A673 (cell line): ENCODE measurements at regions not wholly inside any gene's neighbourhood (a gene's known extent, or its start where the extent isn't known, plus 50 kb on each side); places are given as distances from the start of the nearest gene placed in this dataset.

Source experiments
- BruUV-seq: library from RNA; stranded (reverse); fragments of 400-500 nt; replicated peaks from 2 replicates; lab custom pipeline; 2021; lab: Mats Ljungman, UMichigan
- CTCF ChIA-PET: fragments of 300-600 bp; sonication (Branson Sonifier 250); formaldehyde crosslinking; loops from one replicate; lab custom pipeline; 2022; ENCODE audit warnings: antibody characterized with exemption; lab: Charles Lee
- POLR2A ChIA-PET: fragments of 300-600 bp; sonication (Branson Sonifier 250); formaldehyde crosslinking; loops from one replicate; lab custom pipeline; 2022; ENCODE audit warnings: antibody characterized with exemption; ENCODE audit not compliant: low non-redundant PET; lab: Charles Lee
- DNase-seq: peaks from one replicate; pipeline ENCODE4 v3.0.0-alpha.2; 2015; ENCODE audit warnings: low spot score
- H3K27ac ChIP-seq: fragments of 200-600 bp; sonication (generic); 2 replicates; pipeline ENCODE4 v1.5.1; 2016; ENCODE audit warnings: mixed run types, low read depth, mild to moderate bottlenecking, mixed read lengths, antibody characterized with exemption, low read length; ENCODE audit not compliant: poor library complexity, severe bottlenecking
- H3K27me3 ChIP-seq: fragments of 200-600 bp; sonication (generic); replicated peaks from 2 replicates; pipeline ENCODE4 v1.6.1; 2017; ENCODE audit warnings: mixed run types, low read depth, mild to moderate bottlenecking, mixed read lengths, antibody characterized with exemption, low read length; ENCODE audit not compliant: insufficient read depth, poor library complexity
- H3K36me3 ChIP-seq: fragments of 200-600 bp; sonication (generic); 2 replicates; pipeline ENCODE4 v1.6.1; 2016; ENCODE audit warnings: mixed run types, mild to moderate bottlenecking, mixed read lengths, antibody characterized with exemption, low read length; ENCODE audit not compliant: insufficient read depth, poor library complexity, severe bottlenecking
- H3K4me1 ChIP-seq: fragments of 200-600 bp; sonication (generic); 2 replicates; pipeline ENCODE4 v1.6.1; 2017; ENCODE audit warnings: mixed run types, mild to moderate bottlenecking, mixed read lengths, antibody characterized with exemption, low read length; ENCODE audit not compliant: insufficient read depth, poor library complexity, severe bottlenecking
- H3K4me3 ChIP-seq: fragments of 200-600 bp; sonication (generic); 2 replicates; pipeline ENCODE4 v1.5.1; 2016; ENCODE audit warnings: low read depth, mixed run types, mild to moderate bottlenecking, mixed read lengths, low read length; ENCODE audit not compliant: poor library complexity, severe bottlenecking
- H3K9me3 ChIP-seq: fragments of 200-600 bp; sonication (generic); 2 replicates; pipeline ENCODE4 v1.6.1; 2016; ENCODE audit warnings: mixed run types, low read depth, mild to moderate bottlenecking, mixed read lengths, antibody characterized with exemption, low read length; ENCODE audit not compliant: poor library complexity, severe bottlenecking
- EZH2 ChIP-seq: fragments of 200-600 bp; sonication (generic); IDR thresholded peaks from 2 replicates; pipeline ENCODE4 v1.6.1; 2017; ENCODE audit warnings: borderline replicate concordance, low read depth, mild to moderate bottlenecking, mixed read lengths, antibody characterized with exemption, low read length; ENCODE audit not compliant: poor library complexity, severe bottlenecking
- intact Hi-C: fragments of 100-400 bp; cut with micrococcal nuclease; formaldehyde crosslinking; loops from one replicate; pipeline ENCODE4 v1.10.0; 2022; ENCODE audit not compliant: unreplicated experiment
- TF ChIP-seq, protein P1 (sequence below): fragments of 300-800, 200-600 bp; sonication (generic); conservative IDR thresholded peaks from 2 replicates; pipeline ENCODE4 v1.5.1; 2017; ENCODE audit warnings: low read depth, mild to moderate bottlenecking, antibody characterized with exemption, low read length, moderate library complexity, mixed read lengths

DNA sequence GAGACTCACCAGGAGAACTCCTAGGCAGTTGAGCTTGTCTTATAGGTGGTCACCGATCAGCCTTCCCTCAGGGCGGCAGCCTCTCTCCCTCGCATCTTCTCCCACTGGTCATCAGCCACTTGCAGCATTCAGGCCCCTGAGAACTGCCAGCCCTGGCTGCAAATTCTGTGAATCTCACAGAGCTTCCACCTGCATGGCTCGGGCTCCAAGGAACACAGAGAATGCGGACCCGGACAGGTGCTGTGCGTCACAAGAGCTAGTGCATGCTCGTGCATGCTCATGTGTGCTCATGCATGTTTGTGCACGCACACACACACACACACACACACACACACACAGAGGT, 176.9 kb downstream of the ARHGAP12 start:
- no peaks in the 10 kb centered on the region for H3K36me3 ChIP-seq
- no peaks in the 10 kb centered on the region for H3K9me3 ChIP-seq
- H3K4me1 ChIP-seq: peaks cover 11% of the 10 kb centered on the region
- DNase-seq: no peak
- ChIA-PET POLR2A (interaction anchor here (0.5 kb wide), 1 partner anchor 1407 kb away, joined by 12 read pairs; no protein-coding TSS in a partner anchor), CTCF (no interaction called here)
- intact Hi-C loops: no loop called here
- no TSS peak for BruUV-seq
- no peak overlapping the region for H3K27ac ChIP-seq
- H3K4me3 ChIP-seq: no peak overlapping the region
- H3K27me3 ChIP-seq: no peaks in the 10 kb centered on the region
- TF ChIP-seq, protein P1, sequence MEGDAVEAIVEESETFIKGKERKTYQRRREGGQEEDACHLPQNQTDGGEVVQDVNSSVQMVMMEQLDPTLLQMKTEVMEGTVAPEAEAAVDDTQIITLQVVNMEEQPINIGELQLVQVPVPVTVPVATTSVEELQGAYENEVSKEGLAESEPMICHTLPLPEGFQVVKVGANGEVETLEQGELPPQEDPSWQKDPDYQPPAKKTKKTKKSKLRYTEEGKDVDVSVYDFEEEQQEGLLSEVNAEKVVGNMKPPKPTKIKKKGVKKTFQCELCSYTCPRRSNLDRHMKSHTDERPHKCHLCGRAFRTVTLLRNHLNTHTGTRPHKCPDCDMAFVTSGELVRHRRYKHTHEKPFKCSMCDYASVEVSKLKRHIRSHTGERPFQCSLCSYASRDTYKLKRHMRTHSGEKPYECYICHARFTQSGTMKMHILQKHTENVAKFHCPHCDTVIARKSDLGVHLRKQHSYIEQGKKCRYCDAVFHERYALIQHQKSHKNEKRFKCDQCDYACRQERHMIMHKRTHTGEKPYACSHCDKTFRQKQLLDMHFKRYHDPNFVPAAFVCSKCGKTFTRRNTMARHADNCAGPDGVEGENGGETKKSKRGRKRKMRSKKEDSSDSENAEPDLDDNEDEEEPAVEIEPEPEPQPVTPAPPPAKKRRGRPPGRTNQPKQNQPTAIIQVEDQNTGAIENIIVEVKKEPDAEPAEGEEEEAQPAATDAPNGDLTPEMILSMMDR: no peak
- no peak for TF ChIP-seq EZH2

DNA sequence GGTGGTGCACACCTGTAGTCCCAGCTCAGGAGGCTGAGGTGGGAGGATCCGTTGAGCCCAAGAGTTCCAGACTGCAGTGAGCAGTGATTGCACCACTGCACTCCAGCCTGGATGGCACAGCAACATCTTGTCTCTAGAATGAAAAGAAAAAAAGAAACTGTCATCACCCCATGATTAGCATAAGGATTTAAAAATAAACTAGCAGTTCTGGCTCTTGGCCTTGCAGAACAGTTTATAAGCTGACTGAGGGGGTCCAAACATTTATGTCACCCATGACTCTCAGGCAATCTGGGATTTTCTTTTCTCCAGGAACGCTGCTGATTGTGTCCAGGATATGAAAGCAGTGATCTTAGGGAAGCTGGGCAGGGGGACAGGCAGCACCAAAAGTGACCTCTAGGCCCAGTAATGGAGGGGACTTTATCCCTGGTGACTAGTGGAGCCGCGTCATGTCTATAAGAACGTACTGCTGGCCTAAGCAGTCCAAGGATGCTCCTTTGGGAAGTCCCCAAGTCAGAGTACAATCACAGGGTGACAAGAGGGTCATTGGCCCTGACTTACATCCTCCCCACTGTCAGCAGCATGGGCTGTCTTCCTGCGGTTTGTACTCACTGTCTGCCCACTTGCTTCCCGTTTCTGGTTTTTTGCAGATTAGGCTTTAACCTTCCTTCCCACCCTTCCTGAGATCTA, 177.4 kb downstream of the ARHGAP12 start:
- Histone ChIP-seq H3K27me3 (no peaks in the 10 kb centered on the region), H3K4me3 (no peak overlapping the region), H3K4me1 (peaks cover 11% of the 10 kb centered on the region), H3K27ac (no peak overlapping the region), H3K36me3 (no peaks in the 10 kb centered on the region), H3K9me3 (no peaks in the 10 kb centered on the region)
- DNase-seq: no peak
- TF ChIP-seq, protein P1: no peak
- TF ChIP-seq EZH2: no peak
- POLR2A ChIA-PET: interaction anchor here (0.5 kb wide), 1 partner anchor 1407 kb away, joined by 12 read pairs; no protein-coding TSS in a partner anchor
- intact Hi-C loops: no loop called here
- CTCF ChIA-PET: no interaction called here
- BruUV-seq: no TSS peak

DNA sequence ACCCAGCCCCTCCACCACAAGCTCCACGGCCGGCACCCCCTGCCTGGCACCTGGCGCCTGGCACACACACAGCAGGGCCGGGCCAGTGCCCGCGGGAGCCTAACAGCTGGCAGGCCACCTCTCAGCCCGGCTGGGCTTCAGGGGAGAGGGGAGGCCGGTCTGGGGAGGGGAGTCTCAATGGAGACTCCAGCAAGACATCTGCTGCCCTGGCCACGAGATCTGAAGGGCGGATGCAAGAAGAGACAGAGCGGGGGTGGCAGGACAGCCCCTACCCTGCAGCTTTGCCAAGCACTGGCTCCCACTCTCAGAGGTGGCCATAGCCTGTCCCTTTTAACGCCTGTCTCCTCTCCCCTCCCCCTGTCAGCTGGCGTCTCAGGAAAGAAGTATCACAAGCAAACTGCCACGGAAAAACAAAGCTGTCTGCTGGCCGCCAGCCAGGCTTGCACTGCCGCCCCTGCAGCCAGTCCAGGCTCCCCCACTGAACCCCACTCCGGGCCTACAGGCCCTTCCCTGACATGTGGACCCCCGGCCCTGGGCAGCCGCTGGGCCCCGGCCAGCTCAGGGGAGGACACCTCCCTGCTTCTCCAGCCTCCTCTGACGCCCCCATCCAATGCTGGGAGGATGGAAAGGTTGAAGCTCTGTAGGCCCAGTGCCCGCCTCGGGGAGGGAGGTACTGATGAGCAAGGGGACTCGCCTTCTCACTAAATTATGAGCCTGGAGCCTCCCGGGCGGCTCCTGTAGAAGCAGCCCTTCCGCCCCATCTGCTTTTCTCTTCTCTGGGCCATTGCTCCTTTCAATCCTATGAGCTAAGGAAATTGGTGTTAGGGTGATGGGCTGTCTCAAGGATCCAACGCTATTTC, 178.4 kb downstream of the ARHGAP12 start:
- Histone ChIP-seq H3K27ac (no peak overlapping the region), H3K4me1 (peaks cover 11% of the 10 kb centered on the region), H3K36me3 (no peaks in the 10 kb centered on the region), H3K4me3 (no peak overlapping the region), H3K27me3 (no peaks in the 10 kb centered on the region), H3K9me3 (no peaks in the 10 kb centered on the region)
- ChIA-PET CTCF (no interaction called here), POLR2A (no interaction called here)
- BruUV-seq: no TSS peak
- peak; percentile 42 for DNase-seq
- TF ChIP-seq, protein P1: no peak
- TF ChIP-seq EZH2: no peak
- intact Hi-C loops: no loop called here
